Nephron progenitor cell (in vitro differentiated cells): ENCODE measurements at regions not wholly inside any gene's neighbourhood (a gene's known extent, or its start where the extent isn't known, plus 50 kb on each side); places are given as distances from the start of the nearest gene placed in this dataset.

Source experiments
- DNase-seq: peaks from one replicate; pipeline ENCODE4 v3.0.0; 2021
- H3K27ac Mint-ChIP-seq: 2 replicates; pipeline ENCODE4 v1.8.0; 2021; ENCODE audit warnings: mild to moderate bottlenecking, moderate library complexity, mixed read lengths
- H3K27me3 Mint-ChIP-seq: 2 replicates; pipeline ENCODE4 v1.8.0; 2021; ENCODE audit warnings: mild to moderate bottlenecking, low read depth, mixed read lengths; ENCODE audit not compliant: poor library complexity
- H3K36me3 Mint-ChIP-seq: 2 replicates; pipeline ENCODE4 v1.8.0; 2021; ENCODE audit warnings: low read depth, mixed read lengths
- H3K4me1 Mint-ChIP-seq: 2 replicates; pipeline ENCODE4 v1.8.0; 2021; ENCODE audit warnings: mixed read lengths
- H3K4me3 Mint-ChIP-seq: 2 replicates; pipeline ENCODE4 v1.8.0; 2021; ENCODE audit warnings: mild to moderate bottlenecking, moderate library complexity, mixed read lengths
- H3K9me3 Mint-ChIP-seq: 2 replicates; pipeline ENCODE4 v1.8.0; 2021; ENCODE audit warnings: mild to moderate bottlenecking, moderate library complexity, mixed read lengths
- CTCF ChIP-seq: fragments of 200-600 bp; sonication (generic); IDR thresholded peaks from 2 replicates; pipeline ENCODE4 v1.5.0; 2021; ENCODE audit warnings: antibody characterized with exemption

- H3K36me3 Mint-ChIP-seq: no peaks in the 10 kb centered on the region
- TF ChIP-seq CTCF: no peak
- no peak overlapping the region for H3K4me3 Mint-ChIP-seq
- no peaks in the 10 kb centered on the region for H3K9me3 Mint-ChIP-seq
- no peak overlapping the region for H3K27ac Mint-ChIP-seq
- no peak for DNase-seq
- H3K27me3 Mint-ChIP-seq: peaks cover 27% of the 10 kb centered on the region
- peaks cover 44% of the 10 kb centered on the region for H3K4me1 Mint-ChIP-seq
Measured at GRCh38 chr16:26598061-26598460, 468.7 kb upstream of the C16orf82 start.

- H3K36me3 Mint-ChIP-seq: no peaks in the 10 kb centered on the region
- H3K4me1 Mint-ChIP-seq: peaks cover 38% of the 10 kb centered on the region
- no peak overlapping the region for H3K4me3 Mint-ChIP-seq
- no peak for DNase-seq
- no peaks in the 10 kb centered on the region for H3K9me3 Mint-ChIP-seq
- no peak overlapping the region for H3K27ac Mint-ChIP-seq
- H3K27me3 Mint-ChIP-seq: peaks cover 20% of the 10 kb centered on the region
- TF ChIP-seq CTCF: no peak
Measured at GRCh38 chr16:26598998-26599784, 467.5 kb upstream of the C16orf82 start.

- DNase-seq: no peak
- Mint-ChIP-seq H3K27me3 (peaks cover 16% of the 10 kb centered on the region), H3K27ac (no peak overlapping the region), H3K4me1 (peaks cover 36% of the 10 kb centered on the region), H3K9me3 (no peaks in the 10 kb centered on the region), H3K4me3 (no peak overlapping the region), H3K36me3 (no peaks in the 10 kb centered on the region)
- no peak for TF ChIP-seq CTCF
Measured at GRCh38 chr16:26599785-26600104, 467.0 kb upstream of the C16orf82 start.

- no peaks in the 10 kb centered on the region for H3K36me3 Mint-ChIP-seq
- peaks cover 26% of the 10 kb centered on the region for H3K4me1 Mint-ChIP-seq
Measured at GRCh38 chr16:26601335-26601734, 465.4 kb upstream of the C16orf82 start.

GRCh38 chr16:26605626-26606271 lies 461.0 kb upstream of the C16orf82 start:
- no peak for TF ChIP-seq CTCF
- H3K4me1 Mint-ChIP-seq: peaks cover 20% of the 10 kb centered on the region
- peaks cover 14% of the 10 kb centered on the region for H3K27me3 Mint-ChIP-seq
- no peak overlapping the region for H3K4me3 Mint-ChIP-seq
- no peak for DNase-seq
- no peaks in the 10 kb centered on the region for H3K36me3 Mint-ChIP-seq
- no peaks in the 10 kb centered on the region for H3K9me3 Mint-ChIP-seq
- H3K27ac Mint-ChIP-seq: no peak overlapping the region

More at GRCh38 chr16:26601335-26601734, 465.4 kb upstream of the C16orf82 start:
- DNase-seq: no peak
- Mint-ChIP-seq H3K27ac (no peak overlapping the region), H3K9me3 (no peaks in the 10 kb centered on the region), H3K27me3 (peaks cover 16% of the 10 kb centered on the region), H3K4me3 (no peak overlapping the region)
- no peak for TF ChIP-seq CTCF
